ENCODE measurements at regions not wholly inside any gene's neighbourhood (a gene's known extent, or its start where the extent isn't known, plus 50 kb on each side); places are given as distances from the start of the nearest gene placed in this dataset.

DNA sequence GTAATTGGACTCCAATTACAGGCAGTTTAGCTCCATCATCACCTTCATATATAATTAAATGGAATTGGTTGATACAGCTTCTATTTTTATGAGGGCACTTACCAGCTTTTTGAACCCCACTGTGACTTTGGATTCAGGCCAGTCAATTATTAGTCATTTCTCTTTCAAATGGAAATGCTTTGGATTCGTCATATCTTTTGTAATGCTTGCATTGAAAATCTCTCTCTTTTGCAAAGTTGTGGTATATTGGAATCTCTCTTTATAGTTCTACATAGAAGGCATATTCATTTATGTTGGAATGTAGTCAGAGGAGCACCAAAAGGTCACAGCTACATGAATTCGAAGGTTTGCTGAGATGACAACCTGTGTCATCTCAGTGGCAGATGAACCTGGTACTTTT is 1074.3 kb upstream of the SLC10A2 start:
- Histone ChIP-seq H3K9ac (ENCODE audit: low read length in 2 of 2) (no peak overlapping the region), H3K9me3 (ENCODE audit: control insufficient read depth in 2 of 2, low read length in 2 of 2) (no peaks in the 10 kb centered on the region), H3K4me1 (ENCODE audit: control insufficient read depth, insufficient read depth, low read length) (no peaks in the 10 kb centered on the region), H3K36me3 (ENCODE audit: control insufficient read depth in 2 of 2, insufficient read depth in 2 of 2, low read length in 2 of 2) (no peaks in the 10 kb centered on the region), H3K27me3 (ENCODE audit: control insufficient read depth in 1 of 2, insufficient read depth in 2 of 2, low read length in 2 of 2) (no peaks in the 10 kb centered on the region), H3K27ac (ENCODE audit: low read length) (no peak overlapping the region), H3K4me3 (ENCODE audit: low read length in 2 of 2) (no peak overlapping the region)

DNA sequence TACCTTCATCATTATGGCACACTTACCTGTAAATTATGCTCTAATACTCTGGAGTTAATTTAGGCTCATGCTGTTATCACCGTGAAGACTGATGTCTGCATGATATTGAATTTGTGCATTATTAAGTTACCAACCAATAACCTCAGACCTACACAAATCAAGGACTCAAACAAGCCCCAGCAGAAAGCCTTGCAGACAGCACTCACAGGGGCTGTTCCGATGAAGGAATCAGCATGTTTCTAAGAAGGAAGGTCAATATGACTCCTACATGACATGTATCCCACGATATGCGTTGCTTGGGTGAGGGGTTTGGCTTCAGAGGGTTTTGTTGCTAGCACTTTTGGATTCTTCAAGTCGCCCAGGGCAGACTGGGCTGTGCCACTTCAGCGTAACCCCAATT is 1071.2 kb upstream of the SLC10A2 start:
- Histone ChIP-seq H3K4me3 (ENCODE audit: low read length in 2 of 2) (no peak overlapping the region), H3K9me3 (ENCODE audit: control insufficient read depth in 2 of 2, low read length in 2 of 2) (no peaks in the 10 kb centered on the region), H3K9ac (ENCODE audit: low read length in 2 of 2) (no peak overlapping the region), H3K36me3 (ENCODE audit: control insufficient read depth in 2 of 2, insufficient read depth in 2 of 2, low read length in 2 of 2) (no peaks in the 10 kb centered on the region), H3K27ac (ENCODE audit: low read length) (no peak overlapping the region), H3K27me3 (ENCODE audit: control insufficient read depth in 1 of 2, insufficient read depth in 2 of 2, low read length in 2 of 2) (no peaks in the 10 kb centered on the region), H3K4me1 (ENCODE audit: control insufficient read depth, insufficient read depth, low read length) (no peaks in the 10 kb centered on the region)

DNA sequence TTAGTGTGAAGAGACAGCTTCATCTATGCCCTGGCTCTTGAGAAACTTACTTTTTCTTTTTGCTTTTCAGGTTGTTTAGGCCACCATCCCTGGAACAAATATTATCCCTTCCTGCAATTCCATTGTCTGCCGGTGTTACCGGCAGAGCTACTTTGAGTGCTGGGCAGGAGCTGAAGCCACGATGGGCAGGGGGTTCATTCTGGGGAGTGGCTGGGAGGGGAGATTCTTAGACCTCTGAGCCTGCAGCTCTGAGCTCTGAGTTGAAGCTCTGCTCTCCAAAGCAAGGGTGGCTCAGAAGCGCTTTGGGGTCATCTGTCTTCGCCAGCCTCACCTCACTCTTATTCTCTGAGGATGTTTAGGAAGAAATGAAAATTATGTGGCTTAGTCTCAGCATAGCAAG is 1066.6 kb upstream of the SLC10A2 start:
- H3K27me3 ChIP-seq (ENCODE audit: control insufficient read depth in 1 of 2, insufficient read depth in 2 of 2, low read length in 2 of 2): no peaks in the 10 kb centered on the region
- H3K9me3 ChIP-seq (ENCODE audit: control insufficient read depth in 2 of 2, low read length in 2 of 2): no peaks in the 10 kb centered on the region
- H3K4me3 ChIP-seq (ENCODE audit: low read length in 2 of 2): no peak overlapping the region
- H3K36me3 ChIP-seq (ENCODE audit: control insufficient read depth in 2 of 2, insufficient read depth in 2 of 2, low read length in 2 of 2): no peaks in the 10 kb centered on the region
- H3K27ac ChIP-seq (ENCODE audit: low read length): no peak overlapping the region
- H3K4me1 ChIP-seq (ENCODE audit: control insufficient read depth, insufficient read depth, low read length): no peaks in the 10 kb centered on the region
- H3K9ac ChIP-seq (ENCODE audit: low read length in 2 of 2): no peak overlapping the region

DNA sequence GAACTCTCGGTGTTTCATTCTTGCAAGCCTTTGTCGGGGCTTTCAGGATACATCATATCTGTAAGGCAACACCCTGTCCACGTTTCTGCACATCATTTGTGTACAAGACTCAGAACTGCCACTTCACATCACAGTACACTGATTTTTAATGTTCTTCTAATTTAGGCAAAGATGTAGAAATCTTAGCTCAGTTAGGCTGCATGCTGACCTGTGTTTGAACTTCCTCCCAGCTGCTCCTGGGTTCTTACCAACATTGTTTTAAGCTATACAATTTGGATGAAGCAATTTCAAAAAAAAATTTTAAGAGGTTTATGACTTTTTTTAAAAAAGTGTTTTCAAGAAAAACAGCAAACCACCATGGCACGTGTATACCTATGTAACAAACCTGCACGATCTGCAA is 1047.9 kb upstream of the SLC10A2 start:
- no peak overlapping the region for H3K9ac ChIP-seq (ENCODE audit: low read length in 2 of 2)
- H3K27ac ChIP-seq (ENCODE audit: low read length): no peak overlapping the region
- H3K4me1 ChIP-seq (ENCODE audit: control insufficient read depth, insufficient read depth, low read length): no peaks in the 10 kb centered on the region
- no peak overlapping the region for H3K4me3 ChIP-seq (ENCODE audit: low read length in 2 of 2)
- H3K27me3 ChIP-seq (ENCODE audit: control insufficient read depth in 1 of 2, insufficient read depth in 2 of 2, low read length in 2 of 2): no peaks in the 10 kb centered on the region
- H3K9me3 ChIP-seq (ENCODE audit: control insufficient read depth in 2 of 2, low read length in 2 of 2): peaks cover 0 to 2% of the 10 kb centered on the region in 2 donors
- no peaks in the 10 kb centered on the region for H3K36me3 ChIP-seq (ENCODE audit: control insufficient read depth in 2 of 2, insufficient read depth in 2 of 2, low read length in 2 of 2)

DNA sequence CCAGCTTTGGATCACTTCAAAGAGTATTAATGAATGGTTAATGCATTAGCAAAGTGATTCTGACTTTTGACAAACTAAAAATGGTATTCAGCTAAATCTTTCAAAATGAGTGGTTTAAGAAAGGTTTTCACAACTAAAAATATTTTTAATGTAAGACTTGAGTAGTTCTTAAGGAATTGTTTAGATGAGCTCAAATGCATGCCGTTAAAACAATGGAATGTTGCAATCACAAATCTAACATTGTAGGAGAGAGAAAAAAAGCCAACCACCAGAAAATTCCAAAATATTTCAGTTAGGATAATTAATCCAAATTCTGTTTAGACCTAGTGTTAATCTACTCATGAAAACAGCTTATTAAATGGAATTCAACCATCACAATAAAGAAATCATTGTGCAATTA is 1044.8 kb upstream of the SLC10A2 start:
- Histone ChIP-seq H3K36me3 (ENCODE audit: control insufficient read depth in 2 of 2, insufficient read depth in 2 of 2, low read length in 2 of 2) (no peaks in the 10 kb centered on the region), H3K4me3 (ENCODE audit: low read length in 2 of 2) (no peak overlapping the region), H3K27ac (ENCODE audit: low read length) (no peak overlapping the region), H3K9me3 (ENCODE audit: control insufficient read depth in 2 of 2, low read length in 2 of 2) (peaks cover 0 to 2% of the 10 kb centered on the region in 2 donors), H3K9ac (ENCODE audit: low read length in 2 of 2) (no peak overlapping the region), H3K4me1 (ENCODE audit: control insufficient read depth, insufficient read depth, low read length) (no peaks in the 10 kb centered on the region), H3K27me3 (ENCODE audit: control insufficient read depth in 1 of 2, insufficient read depth in 2 of 2, low read length in 2 of 2) (no peaks in the 10 kb centered on the region)

DNA sequence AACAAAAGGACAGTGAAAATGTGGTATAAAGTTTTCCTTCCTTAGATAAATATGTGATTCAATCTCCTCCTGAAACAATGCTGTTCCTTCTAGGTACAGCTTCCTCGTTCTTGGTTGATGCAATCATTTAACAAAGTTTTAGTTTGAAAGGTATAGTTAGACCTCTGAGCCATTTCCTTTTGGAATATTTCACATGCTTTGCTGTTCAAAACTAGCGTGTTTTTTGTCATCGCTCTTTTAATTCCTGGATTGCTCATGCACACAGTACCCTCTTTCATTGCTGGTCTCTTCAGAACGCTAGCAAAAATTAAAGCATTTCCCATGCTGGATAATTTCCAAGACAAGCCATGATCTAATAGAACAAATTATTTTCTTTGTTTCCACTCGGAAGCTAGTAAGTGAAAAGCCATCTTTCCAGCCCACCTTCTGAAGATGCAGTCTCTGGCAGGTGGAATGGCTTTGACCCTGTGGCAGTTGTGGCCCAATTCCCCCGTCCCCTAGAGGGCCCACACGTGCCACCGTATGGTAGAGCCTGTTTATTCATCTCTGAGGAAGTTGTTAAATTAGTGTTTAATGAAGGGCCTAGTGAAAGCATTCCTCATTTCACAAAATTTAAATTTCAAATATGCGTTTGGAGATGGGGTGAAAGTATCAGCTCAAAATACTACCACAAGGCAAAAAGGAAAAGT is 1040.6 kb upstream of the SLC10A2 start:
- H3K36me3 ChIP-seq (ENCODE audit: control insufficient read depth in 2 of 2, insufficient read depth in 2 of 2, low read length in 2 of 2): no peaks in the 10 kb centered on the region
- no peaks in the 10 kb centered on the region for H3K4me1 ChIP-seq (ENCODE audit: control insufficient read depth, insufficient read depth, low read length)
- H3K9me3 ChIP-seq (ENCODE audit: control insufficient read depth in 2 of 2, low read length in 2 of 2): peaks cover 0 to 2% of the 10 kb centered on the region in 2 donors
- no peak overlapping the region for H3K9ac ChIP-seq (ENCODE audit: low read length in 2 of 2)
- H3K27ac ChIP-seq (ENCODE audit: low read length): no peak overlapping the region
- H3K4me3 ChIP-seq (ENCODE audit: low read length in 2 of 2): no peak overlapping the region
- H3K27me3 ChIP-seq (ENCODE audit: control insufficient read depth in 1 of 2, insufficient read depth in 2 of 2, low read length in 2 of 2): no peaks in the 10 kb centered on the region

DNA sequence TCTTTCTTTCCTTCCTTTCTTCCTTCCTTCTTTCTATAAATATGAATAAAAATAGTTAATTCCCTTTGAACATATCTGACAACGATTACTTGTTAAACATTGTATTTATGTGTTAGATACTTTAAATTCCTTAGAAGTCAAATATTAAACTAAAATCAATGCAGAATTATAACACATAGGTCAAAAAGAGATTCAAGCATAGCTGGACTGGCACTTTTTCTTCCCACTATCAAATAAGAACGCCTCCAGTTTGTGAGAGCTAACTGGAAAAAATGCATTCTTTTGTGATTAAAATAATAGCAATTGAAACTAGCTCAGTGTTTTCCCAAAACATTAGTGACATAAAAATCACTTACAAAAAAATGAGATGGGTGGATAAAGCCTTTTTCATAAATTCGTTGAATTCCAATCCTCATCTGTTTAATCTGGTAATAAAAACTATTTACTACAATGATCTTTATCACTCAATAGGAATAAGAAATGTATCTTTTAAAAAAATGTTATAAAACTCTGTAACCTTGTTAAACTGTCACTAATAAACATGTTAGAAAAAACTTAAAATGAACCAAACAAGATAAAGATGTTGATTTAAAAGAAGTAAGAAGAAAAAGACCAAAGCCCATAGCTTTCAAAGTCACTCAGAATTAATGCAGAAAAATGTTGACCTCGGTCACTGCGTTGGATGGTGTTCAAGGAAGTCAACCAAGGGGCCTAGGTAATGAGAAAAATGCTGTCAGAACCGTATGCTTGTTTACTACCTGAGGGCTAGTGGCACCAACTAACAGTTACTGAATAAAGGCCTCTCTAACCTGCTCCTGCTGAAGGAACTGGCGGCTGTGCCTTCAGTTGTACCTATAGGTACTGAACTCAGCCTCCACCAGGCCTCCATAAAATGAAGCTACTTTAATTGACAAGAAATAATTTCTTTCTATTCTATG is 1039.5 kb upstream of the SLC10A2 start:
- Histone ChIP-seq H3K36me3 (ENCODE audit: control insufficient read depth in 2 of 2, insufficient read depth in 2 of 2, low read length in 2 of 2) (no peaks in the 10 kb centered on the region), H3K9me3 (ENCODE audit: control insufficient read depth in 2 of 2, low read length in 2 of 2) (peaks cover 0 to 2% of the 10 kb centered on the region in 2 donors), H3K4me1 (ENCODE audit: control insufficient read depth, insufficient read depth, low read length) (no peaks in the 10 kb centered on the region), H3K4me3 (ENCODE audit: low read length in 2 of 2) (no peak overlapping the region), H3K27me3 (ENCODE audit: control insufficient read depth in 1 of 2, insufficient read depth in 2 of 2, low read length in 2 of 2) (no peaks in the 10 kb centered on the region), H3K9ac (ENCODE audit: low read length in 2 of 2) (no peak overlapping the region), H3K27ac (ENCODE audit: low read length) (no peak overlapping the region)

DNA sequence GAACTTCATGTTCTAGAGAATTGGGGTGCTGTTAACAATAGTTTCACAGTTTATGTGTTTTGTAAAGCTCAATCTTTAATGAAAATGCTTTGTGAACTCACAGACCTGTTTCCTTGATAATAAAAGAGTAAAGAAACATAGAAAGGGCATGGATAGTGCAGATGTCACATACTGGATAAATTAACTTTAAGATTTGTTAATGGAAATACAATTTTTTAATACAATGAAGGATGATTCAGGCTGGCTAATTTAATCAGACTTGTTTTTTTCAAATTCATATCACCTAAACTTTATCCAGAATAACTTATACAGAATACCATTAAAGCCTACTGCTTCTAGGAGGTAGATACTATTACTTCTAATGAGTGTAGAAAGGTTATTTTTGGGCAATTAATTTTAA is 1033.5 kb upstream of the SLC10A2 start:
- no peak overlapping the region for H3K27ac ChIP-seq (ENCODE audit: low read length)

DNA sequence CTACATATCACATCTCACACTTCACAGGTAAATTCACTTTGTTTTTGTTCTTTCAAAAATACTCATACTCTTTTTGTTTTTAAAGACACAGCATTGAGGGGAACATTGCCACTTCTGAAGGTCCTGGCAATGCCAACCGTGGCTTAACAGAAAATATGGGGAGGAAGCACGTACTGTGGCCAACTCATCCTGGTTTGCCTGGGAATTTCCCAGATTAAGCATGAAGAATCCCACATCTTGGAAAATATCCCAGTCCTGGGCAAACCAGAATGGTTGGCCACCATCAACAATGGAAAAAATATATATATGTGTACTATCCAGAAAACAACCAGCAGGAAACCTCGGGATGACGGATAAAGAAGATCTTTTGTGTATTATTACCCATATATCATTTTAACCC is 1032.2 kb upstream of the SLC10A2 start:
- Histone ChIP-seq H3K27me3 (ENCODE audit: control insufficient read depth in 1 of 2, insufficient read depth in 2 of 2, low read length in 2 of 2) (no peaks in the 10 kb centered on the region), H3K27ac (ENCODE audit: low read length) (no peak overlapping the region), H3K4me3 (ENCODE audit: low read length in 2 of 2) (no peak overlapping the region), H3K36me3 (ENCODE audit: control insufficient read depth in 2 of 2, insufficient read depth in 2 of 2, low read length in 2 of 2) (no peaks in the 10 kb centered on the region), H3K4me1 (ENCODE audit: control insufficient read depth, insufficient read depth, low read length) (no peaks in the 10 kb centered on the region), H3K9me3 (ENCODE audit: control insufficient read depth in 2 of 2, low read length in 2 of 2) (no peaks in the 10 kb centered on the region), H3K9ac (ENCODE audit: low read length in 2 of 2) (no peak overlapping the region)

More for the DNA sequence above, 1033.5 kb upstream of the SLC10A2 start:
- no peaks in the 10 kb centered on the region for H3K9me3 ChIP-seq (ENCODE audit: control insufficient read depth in 2 of 2, low read length in 2 of 2)
- no peaks in the 10 kb centered on the region for H3K36me3 ChIP-seq (ENCODE audit: control insufficient read depth in 2 of 2, insufficient read depth in 2 of 2, low read length in 2 of 2)
- H3K9ac ChIP-seq (ENCODE audit: low read length in 2 of 2): no peak overlapping the region
- H3K4me1 ChIP-seq (ENCODE audit: control insufficient read depth, insufficient read depth, low read length): no peaks in the 10 kb centered on the region
- no peak overlapping the region for H3K4me3 ChIP-seq (ENCODE audit: low read length in 2 of 2)
- H3K27me3 ChIP-seq (ENCODE audit: control insufficient read depth in 1 of 2, insufficient read depth in 2 of 2, low read length in 2 of 2): no peaks in the 10 kb centered on the region

DNA sequence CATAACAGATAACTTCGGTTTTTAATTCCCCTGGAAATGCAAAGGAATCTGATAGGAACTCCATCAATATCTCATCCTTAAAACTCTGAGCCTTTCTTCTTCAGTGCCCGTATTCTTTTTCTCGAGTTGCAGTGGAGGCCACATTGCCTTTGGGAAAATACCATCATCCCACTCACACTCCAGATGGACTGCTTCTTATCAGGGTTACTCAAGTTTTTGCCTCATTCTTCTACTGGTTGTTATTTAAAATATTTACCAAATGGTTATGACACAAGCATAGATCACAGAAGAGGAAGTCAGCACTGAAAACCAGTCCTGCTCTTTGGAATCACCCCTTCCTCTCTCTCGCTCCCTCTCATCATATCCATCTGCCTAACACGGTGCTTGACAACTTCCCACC is 1020.5 kb upstream of the SLC10A2 start:
- no peaks in the 10 kb centered on the region for H3K9me3 ChIP-seq (ENCODE audit: control insufficient read depth in 2 of 2, low read length in 2 of 2)
- H3K9ac ChIP-seq (ENCODE audit: low read length in 2 of 2): no peak overlapping the region
- no peak overlapping the region for H3K27ac ChIP-seq (ENCODE audit: low read length)
- no peak overlapping the region for H3K4me3 ChIP-seq (ENCODE audit: low read length in 2 of 2)
- H3K27me3 ChIP-seq (ENCODE audit: control insufficient read depth in 1 of 2, insufficient read depth in 2 of 2, low read length in 2 of 2): no peaks in the 10 kb centered on the region
- H3K36me3 ChIP-seq (ENCODE audit: control insufficient read depth in 2 of 2, insufficient read depth in 2 of 2, low read length in 2 of 2): no peaks in the 10 kb centered on the region
- H3K4me1 ChIP-seq (ENCODE audit: control insufficient read depth, insufficient read depth, low read length): no peaks in the 10 kb centered on the region

DNA sequence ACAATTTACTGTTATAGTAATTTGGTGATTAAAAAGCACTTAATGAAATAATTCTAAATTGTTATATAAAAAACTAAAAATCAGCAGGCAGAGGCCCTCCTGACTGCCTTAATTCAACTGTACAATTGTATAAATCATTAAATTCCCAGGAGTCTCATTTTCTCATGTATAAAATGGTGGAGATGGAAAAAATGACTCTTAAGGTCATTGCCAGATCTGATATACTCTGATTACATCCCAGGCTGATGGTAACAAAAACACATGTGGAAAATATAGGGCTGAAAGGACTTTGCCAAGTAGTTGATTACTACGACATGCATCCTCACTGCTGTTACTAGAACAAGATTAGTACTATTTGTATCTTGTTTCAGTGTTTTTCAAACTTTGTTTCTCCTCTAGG is 1020.0 kb upstream of the SLC10A2 start:
- Histone ChIP-seq H3K9ac (ENCODE audit: low read length in 2 of 2) (no peak overlapping the region), H3K36me3 (ENCODE audit: control insufficient read depth in 2 of 2, insufficient read depth in 2 of 2, low read length in 2 of 2) (no peaks in the 10 kb centered on the region), H3K4me1 (ENCODE audit: control insufficient read depth, insufficient read depth, low read length) (no peaks in the 10 kb centered on the region), H3K9me3 (ENCODE audit: control insufficient read depth in 2 of 2, low read length in 2 of 2) (no peaks in the 10 kb centered on the region), H3K4me3 (ENCODE audit: low read length in 2 of 2) (no peak overlapping the region), H3K27me3 (ENCODE audit: control insufficient read depth in 1 of 2, insufficient read depth in 2 of 2, low read length in 2 of 2) (no peaks in the 10 kb centered on the region), H3K27ac (ENCODE audit: low read length) (no peak overlapping the region)
